ENCODE measurements at regions not wholly inside any gene's neighbourhood (a gene's known extent, or its start where the extent isn't known, plus 50 kb on each side); places are given as distances from the start of the nearest gene placed in this dataset.
"Not testable (repeated sequence)": the region's sequence is repeated elsewhere in the genome, so short reads cannot be mapped to it uniquely, and the experiment has no call there.

DNA sequence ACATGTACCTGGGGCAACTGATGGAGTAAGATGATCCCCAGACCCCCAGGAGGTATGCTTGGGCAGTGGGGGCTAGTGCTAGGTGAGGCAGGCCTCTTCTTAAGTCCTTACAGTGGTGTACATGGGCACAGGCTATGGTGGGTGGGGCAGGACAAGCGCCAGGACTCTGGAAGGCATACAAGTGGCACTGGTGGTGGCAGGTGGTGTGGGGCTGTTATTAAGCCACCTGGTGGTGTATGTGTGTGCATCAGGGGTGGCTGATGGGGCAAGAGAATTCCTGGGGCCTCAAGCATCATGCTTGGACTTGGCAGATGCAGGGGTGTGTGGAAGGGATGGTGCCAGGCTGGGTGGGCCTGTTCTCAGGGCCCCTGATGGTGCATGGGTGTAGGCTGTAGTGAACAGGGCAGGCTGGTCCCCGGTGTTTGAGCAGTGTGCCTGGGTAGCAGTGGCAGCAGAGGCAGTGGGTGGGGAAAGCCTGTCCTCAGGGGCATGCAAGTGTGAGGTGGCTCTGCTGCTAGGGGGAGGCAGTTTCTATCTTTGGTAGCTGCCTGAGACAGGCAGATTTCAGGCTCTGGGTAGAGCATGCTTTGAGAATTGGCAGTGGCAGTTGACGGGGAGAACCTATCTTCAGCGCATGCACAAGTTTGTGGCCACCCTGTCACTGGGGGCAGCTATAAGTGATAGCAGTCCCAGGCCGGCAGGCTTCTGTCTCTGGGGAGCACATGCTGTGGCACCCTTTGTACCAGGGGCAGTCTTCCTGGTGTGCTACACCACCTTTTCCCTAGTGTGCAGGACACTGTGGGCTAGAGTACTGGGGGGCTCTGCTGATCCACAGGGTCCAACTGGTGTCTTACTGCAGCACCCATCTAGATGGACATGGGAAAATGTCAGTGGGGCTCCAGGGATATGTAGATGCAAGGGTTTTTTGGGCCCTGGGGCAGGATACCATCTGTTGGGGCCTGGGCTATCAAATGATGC is 52.6 kb upstream of the ABCD2 start:
- TF ChIP-seq, protein P1, sequence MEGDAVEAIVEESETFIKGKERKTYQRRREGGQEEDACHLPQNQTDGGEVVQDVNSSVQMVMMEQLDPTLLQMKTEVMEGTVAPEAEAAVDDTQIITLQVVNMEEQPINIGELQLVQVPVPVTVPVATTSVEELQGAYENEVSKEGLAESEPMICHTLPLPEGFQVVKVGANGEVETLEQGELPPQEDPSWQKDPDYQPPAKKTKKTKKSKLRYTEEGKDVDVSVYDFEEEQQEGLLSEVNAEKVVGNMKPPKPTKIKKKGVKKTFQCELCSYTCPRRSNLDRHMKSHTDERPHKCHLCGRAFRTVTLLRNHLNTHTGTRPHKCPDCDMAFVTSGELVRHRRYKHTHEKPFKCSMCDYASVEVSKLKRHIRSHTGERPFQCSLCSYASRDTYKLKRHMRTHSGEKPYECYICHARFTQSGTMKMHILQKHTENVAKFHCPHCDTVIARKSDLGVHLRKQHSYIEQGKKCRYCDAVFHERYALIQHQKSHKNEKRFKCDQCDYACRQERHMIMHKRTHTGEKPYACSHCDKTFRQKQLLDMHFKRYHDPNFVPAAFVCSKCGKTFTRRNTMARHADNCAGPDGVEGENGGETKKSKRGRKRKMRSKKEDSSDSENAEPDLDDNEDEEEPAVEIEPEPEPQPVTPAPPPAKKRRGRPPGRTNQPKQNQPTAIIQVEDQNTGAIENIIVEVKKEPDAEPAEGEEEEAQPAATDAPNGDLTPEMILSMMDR (IDR thresholded peaks at IDR 0.05; ENCODE audit: low read depth, low read length), result no peak
- DNase-seq (ENCODE audit: extremely low read depth, low read depth), result no peak

DNA sequence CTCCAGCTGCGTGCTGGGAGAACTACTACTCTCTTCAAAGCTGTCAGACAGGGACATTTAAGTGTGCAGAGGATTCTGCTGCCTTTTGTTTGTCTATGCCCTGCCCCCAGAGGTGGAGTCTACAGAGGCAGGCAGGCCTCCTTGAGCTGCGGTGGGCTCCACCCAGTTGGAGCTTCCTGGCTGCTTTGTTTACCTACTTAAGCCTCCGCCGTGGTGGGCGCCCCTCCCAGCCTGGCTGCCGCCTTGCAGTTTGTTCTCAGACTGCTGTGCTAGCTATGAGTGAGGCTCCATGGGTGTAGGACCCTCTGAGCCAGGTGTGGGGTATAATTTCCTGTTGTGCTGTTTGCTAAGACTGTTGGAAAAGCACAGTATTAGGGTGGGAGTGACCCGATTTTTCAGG is 49.9 kb upstream of the ABCD2 start:
- not testable (repeated sequence) for DNase-seq (ENCODE audit: extremely low read depth, low read depth)
